ENCODE measurements at regions not wholly inside any gene's neighbourhood (a gene's known extent, or its start where the extent isn't known, plus 50 kb on each side); places are given as distances from the start of the nearest gene placed in this dataset.

DNA sequence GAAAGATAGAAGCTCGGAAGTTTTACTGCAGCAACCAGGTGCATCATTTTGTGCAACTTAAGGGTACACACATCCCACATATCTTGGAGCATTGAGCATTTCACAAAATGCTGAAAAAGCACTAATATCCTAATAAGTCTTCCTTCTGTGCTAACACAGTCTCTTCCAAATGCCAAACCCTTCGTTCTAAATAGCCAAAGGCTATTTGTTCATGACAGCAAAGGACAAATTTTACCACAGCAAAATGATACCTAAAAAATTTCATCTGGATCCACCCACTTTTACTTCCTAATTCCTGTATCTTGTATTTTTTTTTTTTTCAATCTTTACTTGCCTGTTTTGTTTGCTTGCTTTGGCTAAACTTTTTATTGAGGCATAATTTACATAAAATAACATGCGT is 435.0 kb downstream of the RND3 start:
- no peaks in the 10 kb centered on the region for H3K27me3 ChIP-seq (ENCODE audit: insufficient read depth, low read length)
- no peaks in the 10 kb centered on the region for H3K9me3 ChIP-seq (ENCODE audit: low read depth, low read length)
- no peak overlapping the region for H3K4me2 ChIP-seq (ENCODE audit: insufficient read depth, low read length)
- no peaks in the 10 kb centered on the region for H4K20me1 ChIP-seq (ENCODE audit: insufficient read depth, low read length)
- no peak overlapping the region for H3K4me3 ChIP-seq (ENCODE audit: insufficient read depth, low read length)
- H3K79me2 ChIP-seq (ENCODE audit: insufficient read depth, low read length): no peaks in the 10 kb centered on the region
- no peaks in the 10 kb centered on the region for H3K36me3 ChIP-seq (ENCODE audit: insufficient read depth, low read length)
- DNase-seq (ENCODE audit: insufficient read length, low spot score, missing footprints): no peak
- H3K4me1 ChIP-seq (ENCODE audit: insufficient read depth, low read length): peaks cover 5% of the 10 kb centered on the region
- H2AFZ ChIP-seq (ENCODE audit: low read length): no peak overlapping the region
- TF ChIP-seq, protein P1, sequence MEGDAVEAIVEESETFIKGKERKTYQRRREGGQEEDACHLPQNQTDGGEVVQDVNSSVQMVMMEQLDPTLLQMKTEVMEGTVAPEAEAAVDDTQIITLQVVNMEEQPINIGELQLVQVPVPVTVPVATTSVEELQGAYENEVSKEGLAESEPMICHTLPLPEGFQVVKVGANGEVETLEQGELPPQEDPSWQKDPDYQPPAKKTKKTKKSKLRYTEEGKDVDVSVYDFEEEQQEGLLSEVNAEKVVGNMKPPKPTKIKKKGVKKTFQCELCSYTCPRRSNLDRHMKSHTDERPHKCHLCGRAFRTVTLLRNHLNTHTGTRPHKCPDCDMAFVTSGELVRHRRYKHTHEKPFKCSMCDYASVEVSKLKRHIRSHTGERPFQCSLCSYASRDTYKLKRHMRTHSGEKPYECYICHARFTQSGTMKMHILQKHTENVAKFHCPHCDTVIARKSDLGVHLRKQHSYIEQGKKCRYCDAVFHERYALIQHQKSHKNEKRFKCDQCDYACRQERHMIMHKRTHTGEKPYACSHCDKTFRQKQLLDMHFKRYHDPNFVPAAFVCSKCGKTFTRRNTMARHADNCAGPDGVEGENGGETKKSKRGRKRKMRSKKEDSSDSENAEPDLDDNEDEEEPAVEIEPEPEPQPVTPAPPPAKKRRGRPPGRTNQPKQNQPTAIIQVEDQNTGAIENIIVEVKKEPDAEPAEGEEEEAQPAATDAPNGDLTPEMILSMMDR (IDR thresholded peaks at IDR 0.05; ENCODE audit: extremely low read depth, low read depth, low read length): no peak
- H3K27ac ChIP-seq (ENCODE audit: low read depth, low read length): no peak overlapping the region

DNA sequence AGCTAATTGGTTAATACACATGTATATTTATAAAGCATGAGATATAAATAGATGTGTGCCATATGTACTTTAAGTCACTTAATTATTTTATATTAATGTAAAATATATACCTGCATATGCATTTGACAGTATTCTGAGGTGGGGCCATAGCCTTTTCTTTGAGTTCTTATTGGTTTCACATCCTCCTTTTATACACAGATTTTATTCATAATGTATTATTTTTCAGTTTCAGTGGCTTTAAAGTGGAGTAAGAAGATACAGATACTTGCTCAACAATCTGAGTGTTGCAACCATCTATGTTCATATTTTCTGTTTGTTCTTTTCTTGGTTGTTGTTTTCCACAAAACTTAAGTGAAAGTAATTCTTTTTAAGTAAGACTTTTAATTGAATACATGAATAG is 436.5 kb downstream of the RND3 start:
- peaks cover 17% of the 10 kb centered on the region for H3K4me1 ChIP-seq (ENCODE audit: insufficient read depth, low read length)
- H2AFZ ChIP-seq (ENCODE audit: low read length): no peak overlapping the region
- H3K27me3 ChIP-seq (ENCODE audit: insufficient read depth, low read length): no peaks in the 10 kb centered on the region
- H3K9me3 ChIP-seq (ENCODE audit: low read depth, low read length): no peaks in the 10 kb centered on the region
- no peaks in the 10 kb centered on the region for H3K36me3 ChIP-seq (ENCODE audit: insufficient read depth, low read length)
- no peak for DNase-seq (ENCODE audit: insufficient read length, low spot score, missing footprints)
- H3K4me2 ChIP-seq (ENCODE audit: insufficient read depth, low read length): no peak overlapping the region
- H3K27ac ChIP-seq (ENCODE audit: low read depth, low read length): no peak overlapping the region
- H3K79me2 ChIP-seq (ENCODE audit: insufficient read depth, low read length): no peaks in the 10 kb centered on the region
- H3K4me3 ChIP-seq (ENCODE audit: insufficient read depth, low read length): no peak overlapping the region
- no peaks in the 10 kb centered on the region for H4K20me1 ChIP-seq (ENCODE audit: insufficient read depth, low read length)
- TF ChIP-seq, protein P1 (IDR thresholded peaks at IDR 0.05; ENCODE audit: extremely low read depth, low read depth, low read length): no peak

DNA sequence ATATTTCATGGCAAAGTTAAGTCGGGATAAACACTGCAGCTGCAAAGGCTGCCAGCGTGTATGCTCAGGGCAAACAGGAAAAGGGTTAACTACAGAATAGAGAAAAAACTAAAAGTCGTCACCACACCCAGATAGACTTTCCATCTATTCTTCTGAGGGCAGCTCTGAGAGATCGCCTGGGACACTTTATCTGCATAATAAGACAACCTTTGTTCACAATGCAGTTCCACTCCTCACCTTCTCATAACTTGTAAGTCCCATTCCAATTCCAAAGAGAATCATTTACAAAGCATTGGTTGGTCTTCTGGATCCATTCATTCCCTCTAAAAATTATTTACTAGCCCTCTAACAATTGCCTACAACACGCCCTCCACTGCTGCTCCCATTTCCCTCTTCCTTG is 437.4 kb downstream of the RND3 start:
- Histone ChIP-seq H3K36me3 (ENCODE audit: insufficient read depth, low read length) (no peaks in the 10 kb centered on the region), H4K20me1 (ENCODE audit: insufficient read depth, low read length) (no peaks in the 10 kb centered on the region), H3K27me3 (ENCODE audit: insufficient read depth, low read length) (no peaks in the 10 kb centered on the region), H3K4me3 (ENCODE audit: insufficient read depth, low read length) (no peak overlapping the region), H3K79me2 (ENCODE audit: insufficient read depth, low read length) (no peaks in the 10 kb centered on the region), H3K4me1 (ENCODE audit: insufficient read depth, low read length) (peaks cover 22% of the 10 kb centered on the region), H2AFZ (ENCODE audit: low read length) (no peak overlapping the region), H3K9me3 (ENCODE audit: low read depth, low read length) (no peaks in the 10 kb centered on the region), H3K27ac (ENCODE audit: low read depth, low read length) (no peak overlapping the region), H3K4me2 (ENCODE audit: insufficient read depth, low read length) (no peak overlapping the region)
- TF ChIP-seq, protein P1 (IDR thresholded peaks at IDR 0.05; ENCODE audit: extremely low read depth, low read depth, low read length): no peak
- no peak for DNase-seq (ENCODE audit: insufficient read length, low spot score, missing footprints)

- Histone ChIP-seq H4K20me1 (ENCODE audit: insufficient read depth, low read length) (no peaks in the 10 kb centered on the region), H3K9me3 (ENCODE audit: low read depth, low read length) (no peaks in the 10 kb centered on the region), H3K4me3 (ENCODE audit: insufficient read depth, low read length) (no peak overlapping the region), H3K4me2 (ENCODE audit: insufficient read depth, low read length) (no peak overlapping the region), H3K36me3 (ENCODE audit: insufficient read depth, low read length) (no peaks in the 10 kb centered on the region), H3K27me3 (ENCODE audit: insufficient read depth, low read length) (no peaks in the 10 kb centered on the region), H2AFZ (ENCODE audit: low read length) (no peak overlapping the region), H3K4me1 (ENCODE audit: insufficient read depth, low read length) (peaks cover 23% of the 10 kb centered on the region), H3K79me2 (ENCODE audit: insufficient read depth, low read length) (no peaks in the 10 kb centered on the region), H3K27ac (ENCODE audit: low read depth, low read length) (no peak overlapping the region)
- DNase-seq (ENCODE audit: insufficient read length, low spot score, missing footprints): no peak
- TF ChIP-seq, protein P1 (IDR thresholded peaks at IDR 0.05; ENCODE audit: extremely low read depth, low read depth, low read length): no peak
These were observed 439.7 kb downstream of the RND3 start for GRCh38 chr2:150047620-150048222.

Measured in osteoblast (primary cell).